Sigmoid colon (tissue), 6 donors: ENCODE measurements at regions not wholly inside any gene's neighbourhood (a gene's known extent, or its start where the extent isn't known, plus 50 kb on each side); places are given as distances from the start of the nearest gene placed in this dataset.

Source experiments
- DNase-seq: peaks from one replicate; pipeline ENCODE4 v3.0.0-alpha.2; 2019
- H3K27ac ChIP-seq, 4 donors: fragments of 200-600 bp; sonication (generic); one replicate each; pipeline ENCODE4 v1.5.1; 2016 to 2019; ENCODE audit warnings: mild to moderate bottlenecking in 1 of 4
- H3K27me3 ChIP-seq, 3 donors: fragments of 200-600 bp; sonication (generic); one replicate each; pipeline ENCODE4 v1.5.1; 2019; ENCODE audit warnings: mild to moderate bottlenecking in 1 of 3
- H3K36me3 ChIP-seq, 4 donors: fragments of 200-600 bp; sonication (generic); one replicate each; pipeline ENCODE4 v1.5.1; 2016 to 2019
- H3K4me1 ChIP-seq, 4 donors: fragments of 200-600 bp; sonication (generic); one replicate each; pipeline ENCODE4 v1.5.1; 2017 to 2019
- H3K4me3 ChIP-seq, 4 donors: fragments of 200-600 bp; sonication (generic); one replicate each; pipeline ENCODE4 v1.5.1; 2017 to 2019; ENCODE audit warnings: mild to moderate bottlenecking in 2 of 4, moderate library complexity in 1 of 4
- H3K9me3 ChIP-seq, 4 donors: fragments of 200-600 bp in 3 of 4; sonication (generic) in 3 of 4; one replicate each; pipeline versions ENCODE4 v1.5.1 to v1.6.1; 2013 to 2019
- CTCF ChIP-seq, 4 experiments: fragments of 450-650 bp in 3 of 4; fragments of 200-600 bp in 1 of 4; IDR thresholded peaks; one replicate each; pipeline ENCODE4 v1.5.1; 2016 to 2019; ENCODE audit warnings: antibody characterized with exemption in 4 of 4, mild to moderate bottlenecking in 3 of 4, moderate library complexity in 2 of 4
- EP300 ChIP-seq, 4 donors: sonication (generic); formaldehyde crosslinking; IDR thresholded peaks; one replicate each; pipeline ENCODE4 v1.6.1; 2017; ENCODE audit warnings: antibody characterized with exemption in 4 of 4
- POLR2A ChIP-seq, 2 donors: fragments of 450-650 bp; IDR thresholded peaks; one replicate each; pipeline ENCODE4 v1.6.1; 2016; ENCODE audit warnings: antibody characterized with exemption in 2 of 2, mild to moderate bottlenecking in 2 of 2, moderate library complexity in 2 of 2
- POLR2AphosphoS5 ChIP-seq, 4 donors: sonication (generic); formaldehyde crosslinking; IDR thresholded peaks; one replicate each; pipeline ENCODE4 v1.6.1; 2017; ENCODE audit warnings: antibody characterized with exemption in 4 of 4
- WGBS, 2 donors: extraction: QIAGEN DNeasy Blood & Tissue Kit; methylation state at CpG; one replicate each; pipeline ENCODE4 v1.1.7; 2013; 5-methylcytosine and 5-hydroxymethylcytosine counted together
- intact Hi-C: fragments of 100-400 bp; cut with DNase I; formaldehyde crosslinking; loops from one replicate; pipeline ENCODE4 v1.15.1; 2023
- donor health status: healthy with polysubstance abuse.
- donor health status: healthy.

- no peak for DNase-seq
- H3K27me3 ChIP-seq: no peaks in the 10 kb centered on the region
- no peaks in the 10 kb centered on the region for H3K9me3 ChIP-seq
- no peaks in the 10 kb centered on the region for H3K36me3 ChIP-seq
- TF ChIP-seq POLR2AphosphoS5 (IDR thresholded peaks at IDR 0.05) (no peak), POLR2A (IDR thresholded peaks at IDR 0.05) (no peak), EP300 (IDR thresholded peaks at IDR 0.05) (no peak), CTCF (IDR thresholded peaks at IDR 0.05) (no peak)
- no peak overlapping the region for H3K4me3 ChIP-seq
- no peaks in the 10 kb centered on the region for H3K4me1 ChIP-seq
- no peak overlapping the region for H3K27ac ChIP-seq
- intact Hi-C loops: no loop called here
- 79 to 92% methylated on average over 6 of the region's 6 CpGs for WGBS, 2 donors
Observed at GRCh38 chr3:86737517-86737916, 253.4 kb downstream of the VGLL3 start.

GRCh38 chr3:86733257-86733656 lies 257.7 kb downstream of the VGLL3 start:
- DNase-seq: no peak
- Histone ChIP-seq H3K4me3 (no peak overlapping the region), H3K36me3 (no peaks in the 10 kb centered on the region), H3K27me3 (no peaks in the 10 kb centered on the region), H3K9me3 (no peaks in the 10 kb centered on the region), H3K4me1 (no peaks in the 10 kb centered on the region), H3K27ac (no peak overlapping the region)
- 88 to 89% methylated on average over 22 of the region's 22 CpGs for WGBS, 2 donors
- intact Hi-C loops: no loop called here
- no peak for TF ChIP-seq POLR2AphosphoS5 (IDR thresholded peaks at IDR 0.05)

GRCh38 chr3:86731501-86731901 lies 259.4 kb downstream of the VGLL3 start:
- no peak for DNase-seq
- TF ChIP-seq POLR2AphosphoS5 (IDR thresholded peaks at IDR 0.05) (no peak), EP300 (IDR thresholded peaks at IDR 0.05) (no peak), CTCF (IDR thresholded peaks at IDR 0.05) (no peak), POLR2A (IDR thresholded peaks at IDR 0.05) (no peak)
- no peaks in the 10 kb centered on the region for H3K9me3 ChIP-seq
- intact Hi-C loops: no loop called here
- H3K36me3 ChIP-seq: no peaks in the 10 kb centered on the region
- H3K27me3 ChIP-seq: no peaks in the 10 kb centered on the region
- no peak overlapping the region for H3K27ac ChIP-seq
- 91 to 96% methylated on average over 21 of the region's 21 CpGs for WGBS, 2 donors
- H3K4me3 ChIP-seq: no peak overlapping the region
- H3K4me1 ChIP-seq: no peaks in the 10 kb centered on the region

- H3K36me3 ChIP-seq: no peaks in the 10 kb centered on the region
- intact Hi-C loops: no loop called here
- no peak for DNase-seq
- no peak overlapping the region for H3K4me3 ChIP-seq
- H3K9me3 ChIP-seq: no peaks in the 10 kb centered on the region
- H3K4me1 ChIP-seq: no peaks in the 10 kb centered on the region
- TF ChIP-seq POLR2A (IDR thresholded peaks at IDR 0.05) (no peak), POLR2AphosphoS5 (IDR thresholded peaks at IDR 0.05) (no peak), CTCF (IDR thresholded peaks at IDR 0.05) (no peak), EP300 (IDR thresholded peaks at IDR 0.05) (no peak)
- no peak overlapping the region for H3K27ac ChIP-seq
- H3K27me3 ChIP-seq: no peaks in the 10 kb centered on the region
Observed at GRCh38 chr3:86723433-86723832, 267.5 kb downstream of the VGLL3 start.

GRCh38 chr3:86711634-86712033 lies 279.3 kb downstream of the VGLL3 start:
- H3K4me1 ChIP-seq: no peaks in the 10 kb centered on the region
- H3K4me3 ChIP-seq: no peak overlapping the region
- DNase-seq: no peak
- WGBS, 2 donors: 73 to 88% methylated on average over 2 of the region's 2 CpGs
- no peaks in the 10 kb centered on the region for H3K27me3 ChIP-seq
- H3K9me3 ChIP-seq: no peaks in the 10 kb centered on the region
- no peak overlapping the region for H3K27ac ChIP-seq
- no peaks in the 10 kb centered on the region for H3K36me3 ChIP-seq
- TF ChIP-seq POLR2A (IDR thresholded peaks at IDR 0.05) (no peak), CTCF (IDR thresholded peaks at IDR 0.05) (no peak), POLR2AphosphoS5 (IDR thresholded peaks at IDR 0.05) (no peak), EP300 (IDR thresholded peaks at IDR 0.05) (no peak)
- intact Hi-C loops: no loop called here
